H1 (cell line): ENCODE measurements at regions not wholly inside any gene's neighbourhood (a gene's known extent, or its start where the extent isn't known, plus 50 kb on each side); places are given as distances from the start of the nearest gene placed in this dataset.

Experiments used
- CTCF ChIA-PET: fragments of 300-600 bp; sonication (Branson Sonifier 250); formaldehyde crosslinking; loops from one replicate; lab custom pipeline; 2021; ENCODE audit not compliant: partially characterized antibody; lab: Charles Lee
- POLR2A ChIA-PET: fragments of 300-600 bp; sonication (Branson Sonifier 250); formaldehyde crosslinking; loops from one replicate; lab custom pipeline; 2021; ENCODE audit warnings: inconsistent platforms; ENCODE audit not compliant: partially characterized antibody; lab: Charles Lee
- DNase-seq, 2 experiments: peaks; one replicate each; pipeline versions ENCODE4 v3.0.0 to v3.0.0-alpha.2; 2010 to 2022; ENCODE audit warnings: low spot score in 2 of 2, low read depth in 1 of 2, mixed read lengths in 1 of 2
- FAIRE-seq: peaks from 2 replicates; lab custom pipeline; 2011; peaks lifted over from hg19 to GRCh38; lab: Jason Lieb, UNC
- H2AFZ ChIP-seq: 2 replicates; pipeline ENCODE4 v1.8.1; 2012; ENCODE audit warnings: low read length, inconsistent platforms
- H2AK5ac ChIP-seq: 2 replicates; pipeline ENCODE4 v1.6.1; 2013; ENCODE audit warnings: low read depth, low read length
- H2BK120ac ChIP-seq: replicated peaks from 2 replicates; pipeline ENCODE3; 2013; ENCODE audit warnings: low read depth, low read length, inconsistent platforms
- H2BK12ac ChIP-seq: 2 replicates; pipeline ENCODE4 v1.6.1; 2013; ENCODE audit warnings: low read depth, low read length
- H2BK15ac ChIP-seq: 2 replicates; pipeline ENCODE4 v1.6.1; 2013; ENCODE audit warnings: low read length
- H2BK20ac ChIP-seq: 2 replicates; pipeline ENCODE4 v1.6.1; 2013; ENCODE audit warnings: low read length
- H2BK5ac ChIP-seq: 2 replicates; pipeline ENCODE4 v1.6.1; 2013; ENCODE audit warnings: low read depth, low read length
- H3K14ac ChIP-seq: 2 replicates; pipeline ENCODE4 v1.6.1; 2013; ENCODE audit warnings: inconsistent platforms; ENCODE audit not compliant: insufficient read length
- H3K18ac ChIP-seq: 2 replicates; pipeline ENCODE4 v1.6.1; 2013; ENCODE audit warnings: low read length; ENCODE audit errors: extremely low read depth
- H3K23ac ChIP-seq: 2 replicates; pipeline ENCODE4 v1.6.1; 2013; ENCODE audit warnings: inconsistent platforms; ENCODE audit not compliant: insufficient read length
- H3K23me2 ChIP-seq: 2 replicates; pipeline ENCODE4 v1.6.1; 2013; ENCODE audit warnings: low read depth, low read length
- H3K27ac ChIP-seq: 2 replicates; pipeline ENCODE4 v1.6.1; 2011; ENCODE audit warnings: low read depth, low read length, inconsistent platforms
- H3K27me3 ChIP-seq, 4 experiments: replicated peaks in 1 of 4; 1 replicate in 1 of 4; 2 replicates in 3 of 4; pipeline versions ENCODE4 v1.6.1 to v1.8.1; 2011 to 2013; ENCODE audit warnings: low read length in 3 of 4, mild to moderate bottlenecking in 3 of 4, inconsistent platforms in 2 of 4, mixed read lengths in 2 of 4, moderate library complexity in 1 of 4; ENCODE audit not compliant: control insufficient read depth in 3 of 4, insufficient read depth in 3 of 4; ENCODE audit errors: extremely low read depth in 1 of 4
- H3K36me3 ChIP-seq, 4 experiments: 2 replicates each; pipeline versions ENCODE4 v1.6.1 to v1.8.1; 2011 to 2013; ENCODE audit warnings: mild to moderate bottlenecking in 4 of 4, low read length in 3 of 4, moderate library complexity in 2 of 4, control low read depth in 1 of 4, inconsistent platforms in 1 of 4; ENCODE audit not compliant: insufficient read depth in 4 of 4, control insufficient read depth in 2 of 4
- H3K4ac ChIP-seq: replicated peaks from 2 replicates; pipeline ENCODE3; 2013; ENCODE audit warnings: low read length, low read depth, mixed read lengths, inconsistent platforms; ENCODE audit not compliant: insufficient read length
- H3K4me1 ChIP-seq, 4 experiments: replicated peaks in 1 of 4; 1 replicate in 1 of 4; 2 replicates in 3 of 4; pipeline versions ENCODE4 v1.6.1 to v1.8.1; 2011 to 2013; ENCODE audit warnings: low read length in 3 of 4, inconsistent platforms in 2 of 4, mixed read lengths in 1 of 4; ENCODE audit not compliant: insufficient read depth in 4 of 4, control insufficient read depth in 3 of 4
- H3K4me2 ChIP-seq, 2 experiments: 2 replicates each; pipeline versions ENCODE4 v1.6.1 to v1.8.1; 2011 to 2013; ENCODE audit warnings: low read depth in 2 of 2, low read length in 2 of 2, control low read depth in 1 of 2, inconsistent platforms in 1 of 2, mild to moderate bottlenecking in 1 of 2; ENCODE audit not compliant: insufficient read depth in 1 of 2
- H3K4me3 ChIP-seq, 4 experiments: fragments of 200-600, 300-600 bp in 1 of 4; sonication (generic), shearing (Covaris generic), sonication (Bioruptor Twin) in 1 of 4; 2 replicates each; pipeline versions ENCODE4 v1.5.1 to v1.8.1; 2011 to 2016; ENCODE audit warnings: low read length in 4 of 4, low read depth in 3 of 4, control low read depth in 2 of 4, inconsistent platforms in 2 of 4, mild to moderate bottlenecking in 2 of 4, mixed read lengths in 1 of 4, moderate library complexity in 1 of 4; ENCODE audit not compliant: insufficient read depth in 2 of 4; ENCODE audit errors: extremely low read depth in 1 of 4
- H3K56ac ChIP-seq: replicated peaks from 2 replicates; pipeline ENCODE3; 2013; ENCODE audit warnings: low read depth, mild to moderate bottlenecking, mixed read lengths, low read length, inconsistent platforms; ENCODE audit not compliant: insufficient read length
- H3K79me1 ChIP-seq: 2 replicates; pipeline ENCODE4 v1.6.1; 2013; ENCODE audit warnings: low read depth, low read length, control low read depth
- H3K79me2 ChIP-seq, 2 experiments: 2 replicates each; pipeline versions ENCODE4 v1.6.1 to v1.8.1; 2012 to 2013; ENCODE audit warnings: low read length in 2 of 2, mild to moderate bottlenecking in 2 of 2, inconsistent platforms in 1 of 2; ENCODE audit not compliant: insufficient read depth in 2 of 2, control insufficient read depth in 1 of 2
- H3K9ac ChIP-seq, 4 experiments: replicated peaks in 1 of 4; 1 replicate in 1 of 4; 2 replicates in 3 of 4; pipeline versions ENCODE4 v1.6.1 to v1.8.1; 2011 to 2013; ENCODE audit warnings: low read depth in 3 of 4, low read length in 3 of 4, control low read depth in 2 of 4, mild to moderate bottlenecking in 2 of 4, moderate library complexity in 2 of 4, inconsistent platforms in 1 of 4; ENCODE audit errors: extremely low read depth in 1 of 4
- H3K9me3 ChIP-seq, 2 experiments: 2 replicates each; pipeline versions ENCODE4 v1.6.1 to v1.8.1; 2012 to 2013; ENCODE audit warnings: mild to moderate bottlenecking in 2 of 2, moderate library complexity in 2 of 2, control low read depth in 1 of 2, inconsistent platforms in 1 of 2, low read depth in 1 of 2, low read length in 1 of 2, mixed read lengths in 1 of 2; ENCODE audit not compliant: insufficient read depth in 2 of 2
- H4K20me1 ChIP-seq, 2 experiments: replicated peaks in 1 of 2; 2 replicates each; pipeline versions ENCODE3 to v1.8.1; 2011 to 2013; ENCODE audit warnings: inconsistent platforms in 2 of 2, low read length in 2 of 2, mild to moderate bottlenecking in 1 of 2; ENCODE audit not compliant: insufficient read depth in 2 of 2, control insufficient read depth in 1 of 2
- H4K5ac ChIP-seq: 2 replicates; pipeline ENCODE4 v1.6.1; 2013; ENCODE audit warnings: low read length, low read depth, mixed read lengths, inconsistent platforms; ENCODE audit not compliant: insufficient read length
- H4K8ac ChIP-seq: 2 replicates; pipeline ENCODE4 v1.8.0; 2013; ENCODE audit warnings: mild to moderate bottlenecking, moderate library complexity, low read length, inconsistent platforms; ENCODE audit not compliant: insufficient read depth; ENCODE audit errors: extremely low read depth
- H4K91ac ChIP-seq: replicated peaks from 2 replicates; pipeline ENCODE3; 2013; ENCODE audit warnings: low read length, mixed read lengths, inconsistent platforms; ENCODE audit not compliant: insufficient read length
- CEBPB ChIP-seq: IDR thresholded peaks from 2 replicates; pipeline ENCODE4 v1.6.1; 2012; ENCODE audit warnings: low read depth, low read length
- WGBS, 2 experiments: shearing (Covaris generic) in 1 of 2; methylation state at CpG; one replicate each; pipeline versions ENCODE4 v1.1.6 to v1.1.7; 2013 to 2015; ENCODE audit warnings: low lambda C conversion rate in 2 of 2, mixed read lengths in 2 of 2, inconsistent platforms in 1 of 2, low coverage in 1 of 2, missing lambda C conversion rate in 1 of 2; ENCODE audit not compliant: insufficient replicate concordance in 2 of 2, insufficient coverage in 1 of 2, insufficient read length in 1 of 2; ENCODE audit errors: extremely low coverage in 1 of 2, missing lambda C conversion rate in 1 of 2; 5-methylcytosine and 5-hydroxymethylcytosine counted together
- TF ChIP-seq, protein P1 (sequence below), 3 experiments: IDR thresholded peaks; 1 replicate in 2 of 3; 2 replicates in 1 of 3; pipeline versions ENCODE4 v1.5.1 to v1.6.1; 2011; ENCODE audit warnings: low read length in 3 of 3, mild to moderate bottlenecking in 3 of 3, inconsistent platforms in 2 of 3, low read depth in 1 of 3, moderate library complexity in 1 of 3; ENCODE audit not compliant: insufficient read depth in 1 of 3; ENCODE audit errors: control extremely low read depth in 1 of 3

DNA sequence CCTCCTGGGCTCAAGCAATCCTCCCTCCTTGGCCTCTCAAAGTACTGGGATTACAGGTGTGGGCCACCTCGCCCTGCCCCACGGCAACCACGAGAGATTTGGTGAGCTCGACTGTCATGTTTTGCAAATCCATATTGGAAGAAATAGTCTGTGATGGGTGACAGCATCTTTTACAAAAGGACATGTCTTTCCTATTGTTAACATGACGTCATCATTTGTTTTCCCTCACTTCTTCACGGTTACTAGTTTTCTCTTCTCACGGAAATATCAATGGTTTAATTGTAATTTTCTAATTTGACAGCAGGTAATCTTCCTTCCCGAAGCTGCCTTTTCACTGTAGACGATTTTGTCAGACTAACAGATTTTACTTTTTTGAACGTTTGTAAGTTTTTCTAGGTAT, 110.8 kb upstream of the GREM2 start:
- H3K9me3 ChIP-seq = peaks cover 7% of the 10 kb centered on the region in 2 experiments; a peak in 1 of 4 replicates
- no peak overlapping the region for H2AFZ ChIP-seq
- no peaks in the 10 kb centered on the region for H3K79me2 ChIP-seq
- H3K4me3 ChIP-seq = no peak overlapping the region
- no peak overlapping the region for H3K14ac ChIP-seq
- no peak for FAIRE-seq
- H4K91ac ChIP-seq = no peak overlapping the region
- H2BK12ac ChIP-seq = no peak overlapping the region
- H2BK120ac ChIP-seq = no peak overlapping the region
- no peak overlapping the region for H3K9ac ChIP-seq
- ChIA-PET CTCF (interaction anchor here (0.6 to 1.5 kb wide), 2 partner anchors 9 to 71 kb away, joined by 3 to 6 read pairs; no protein-coding TSS in a partner anchor), POLR2A (interaction anchor here (0.6 kb wide), 1 partner anchor 468 kb away, joined by 3 read pairs; no protein-coding TSS in a partner anchor)
- H3K56ac ChIP-seq = no peak overlapping the region
- H3K79me1 ChIP-seq = no peaks in the 10 kb centered on the region
- 89% methylated on average over 10 of the region's 10 CpGs; no CpG with 5 or more reads in 1 of the 2 experiments for WGBS, 2 experiments
- no peak overlapping the region for H3K27ac ChIP-seq
- no peak overlapping the region for H2BK5ac ChIP-seq
- H3K4ac ChIP-seq = no peak overlapping the region
- H3K4me1 ChIP-seq = no peaks in the 10 kb centered on the region
- H4K8ac ChIP-seq = no peak overlapping the region
- H3K4me2 ChIP-seq = no peak overlapping the region
- H3K23me2 ChIP-seq = no peaks in the 10 kb centered on the region
- H4K20me1 ChIP-seq = no peaks in the 10 kb centered on the region
- TF ChIP-seq, protein P1, sequence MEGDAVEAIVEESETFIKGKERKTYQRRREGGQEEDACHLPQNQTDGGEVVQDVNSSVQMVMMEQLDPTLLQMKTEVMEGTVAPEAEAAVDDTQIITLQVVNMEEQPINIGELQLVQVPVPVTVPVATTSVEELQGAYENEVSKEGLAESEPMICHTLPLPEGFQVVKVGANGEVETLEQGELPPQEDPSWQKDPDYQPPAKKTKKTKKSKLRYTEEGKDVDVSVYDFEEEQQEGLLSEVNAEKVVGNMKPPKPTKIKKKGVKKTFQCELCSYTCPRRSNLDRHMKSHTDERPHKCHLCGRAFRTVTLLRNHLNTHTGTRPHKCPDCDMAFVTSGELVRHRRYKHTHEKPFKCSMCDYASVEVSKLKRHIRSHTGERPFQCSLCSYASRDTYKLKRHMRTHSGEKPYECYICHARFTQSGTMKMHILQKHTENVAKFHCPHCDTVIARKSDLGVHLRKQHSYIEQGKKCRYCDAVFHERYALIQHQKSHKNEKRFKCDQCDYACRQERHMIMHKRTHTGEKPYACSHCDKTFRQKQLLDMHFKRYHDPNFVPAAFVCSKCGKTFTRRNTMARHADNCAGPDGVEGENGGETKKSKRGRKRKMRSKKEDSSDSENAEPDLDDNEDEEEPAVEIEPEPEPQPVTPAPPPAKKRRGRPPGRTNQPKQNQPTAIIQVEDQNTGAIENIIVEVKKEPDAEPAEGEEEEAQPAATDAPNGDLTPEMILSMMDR (IDR thresholded peaks at IDR 0.05; ENCODE audit: control extremely low read depth in 1 of 3, insufficient read depth in 1 of 3, low read depth in 1 of 3, low read length in 3 of 3) = no peak
- no peak for TF ChIP-seq CEBPB
- TF ChIP-seq, all 59 proteins: peak for 0
- H3K18ac ChIP-seq = no peak overlapping the region
- H3K27me3 ChIP-seq = no peaks in the 10 kb centered on the region
- no peak overlapping the region for H2BK15ac ChIP-seq
- no peak overlapping the region for H2AK5ac ChIP-seq
- no peak for DNase-seq
- no peaks in the 10 kb centered on the region for H3K36me3 ChIP-seq
- H4K5ac ChIP-seq = no peak overlapping the region
- H2BK20ac ChIP-seq = no peak overlapping the region
- no peak overlapping the region for H3K23ac ChIP-seq
